ENCODE measurements at regions not wholly inside any gene's neighbourhood (a gene's known extent, or its start where the extent isn't known, plus 50 kb on each side); places are given as distances from the start of the nearest gene placed in this dataset.

- TF ChIP-seq CTCF (IDR thresholded peaks at IDR 0.05) (no peak), ZBTB33 (IDR thresholded peaks at IDR 0.05; ENCODE audit: borderline replicate concordance, low read depth) (no peak), NFIC (IDR thresholded peaks at IDR 0.05; ENCODE audit: borderline replicate concordance) (no peak)
Measured at GRCh38 chr5:52603778-52604554, 183.8 kb upstream of the ITGA1 start.
